ENCODE measurements at regions not wholly inside any gene's neighbourhood (a gene's known extent, or its start where the extent isn't known, plus 50 kb on each side); places are given as distances from the start of the nearest gene placed in this dataset.

- TF ChIP-seq POLR2A (IDR thresholded peaks at IDR 0.05) (no peak), CTCF (IDR thresholded peaks at IDR 0.05) (no peak)
- Histone ChIP-seq H3K4me3 (no peak overlapping the region), H3K27me3 (peaks cover 0 to 15% (median 0%) of the 10 kb centered on the region in 4 donors), H3K36me3 (no peaks in the 10 kb centered on the region), H3K9me3 (peaks cover 0 to 14% (median 8%) of the 10 kb centered on the region in 3 donors), H3K27ac (no peak overlapping the region), H3K4me1 (no peaks in the 10 kb centered on the region)
- DNase-seq, result no peak
- WGBS, 2 donors, result no CpG with 5 or more reads among the region's 26 CpGs
- intact Hi-C loops (cut with DNase I), result no loop called here
Observed at GRCh38 chr2:7766978-7767565, 849.9 kb downstream of the RNF144A start.

GRCh38 chr2:7767902-7768301 is 850.7 kb downstream of the RNF144A start:
- H3K27ac ChIP-seq, result no peak overlapping the region
- DNase-seq, result no peak
- 93 to 97% methylated on average over 4 of the region's 4 CpGs for WGBS, 2 donors
- peaks cover 0 to 1% (median 0%) of the 10 kb centered on the region in 3 donors for H3K4me1 ChIP-seq
- intact Hi-C loops (cut with DNase I), result no loop called here
- H3K4me3 ChIP-seq, result no peak overlapping the region
- H3K27me3 ChIP-seq, result peaks cover 0 to 15% (median 0%) of the 10 kb centered on the region in 4 donors
- H3K36me3 ChIP-seq, result no peaks in the 10 kb centered on the region
- no peak for TF ChIP-seq CTCF (IDR thresholded peaks at IDR 0.05)
- no peak for TF ChIP-seq POLR2A (IDR thresholded peaks at IDR 0.05)
- H3K9me3 ChIP-seq, result peaks cover 0 to 14% (median 8%) of the 10 kb centered on the region in 3 donors

GRCh38 chr2:7771781-7772180 is 854.6 kb downstream of the RNF144A start:
- no peaks in the 10 kb centered on the region for H3K9me3 ChIP-seq
- peaks cover 0 to 12% (median 0%) of the 10 kb centered on the region in 3 donors for H3K4me1 ChIP-seq
- H3K4me3 ChIP-seq, result no peak overlapping the region
- H3K27ac ChIP-seq, result no peak overlapping the region
- 65 to 73% methylated on average over 5 of the region's 5 CpGs for WGBS, 2 donors
- H3K36me3 ChIP-seq, result no peaks in the 10 kb centered on the region
- TF ChIP-seq POLR2A (IDR thresholded peaks at IDR 0.05), result no peak
- no peak for TF ChIP-seq CTCF (IDR thresholded peaks at IDR 0.05)
- DNase-seq, result no peak
- intact Hi-C loops (cut with DNase I), result no loop called here
- H3K27me3 ChIP-seq, result peaks cover 0 to 6% (median 0%) of the 10 kb centered on the region in 4 donors

- DNase-seq, result no peak
- H3K27me3 ChIP-seq, result peaks cover 0 to 6% (median 0%) of the 10 kb centered on the region in 4 donors
- TF ChIP-seq POLR2A (IDR thresholded peaks at IDR 0.05) (no peak), CTCF (IDR thresholded peaks at IDR 0.05) (no peak)
- H3K4me3 ChIP-seq, result no peak overlapping the region
- H3K9me3 ChIP-seq, result no peaks in the 10 kb centered on the region
- no peaks in the 10 kb centered on the region for H3K36me3 ChIP-seq
- H3K27ac ChIP-seq, result no peak overlapping the region
- intact Hi-C loops (cut with DNase I), result no loop called here
- WGBS, 2 donors, result 37 to 52% methylated on average over 11 of the region's 12 CpGs
- peaks cover 0 to 12% (median 0%) of the 10 kb centered on the region in 3 donors for H3K4me1 ChIP-seq
Observed at GRCh38 chr2:7773362-7774360, 856.4 kb downstream of the RNF144A start.

GRCh38 chr2:7774481-7774880 is 857.3 kb downstream of the RNF144A start:
- no peak for DNase-seq
- intact Hi-C loops (cut with DNase I), result no loop called here
- no peak for TF ChIP-seq CTCF (IDR thresholded peaks at IDR 0.05)
- TF ChIP-seq POLR2A (IDR thresholded peaks at IDR 0.05), result no peak
- Histone ChIP-seq H3K4me3 (no peak overlapping the region), H3K36me3 (no peaks in the 10 kb centered on the region), H3K4me1 (peaks cover 0 to 12% (median 0%) of the 10 kb centered on the region in 3 donors), H3K27me3 (peaks cover 0 to 6% (median 0%) of the 10 kb centered on the region in 4 donors), H3K27ac (no peak overlapping the region), H3K9me3 (no peaks in the 10 kb centered on the region)
- WGBS, 2 donors, result 51 to 70% methylated on average over 2 to 3 of the region's 3 CpGs
